Amygdala (tissue), 56 donors: ENCODE measurements at regions not wholly inside any gene's neighbourhood (a gene's known extent, or its start where the extent isn't known, plus 50 kb on each side); places are given as distances from the start of the nearest gene placed in this dataset.

Experiments used
- DNase-seq, 56 donors: peaks; one replicate each; lab custom pipeline; 2025; lab: John Stamatoyannopoulos, UW

DNA sequence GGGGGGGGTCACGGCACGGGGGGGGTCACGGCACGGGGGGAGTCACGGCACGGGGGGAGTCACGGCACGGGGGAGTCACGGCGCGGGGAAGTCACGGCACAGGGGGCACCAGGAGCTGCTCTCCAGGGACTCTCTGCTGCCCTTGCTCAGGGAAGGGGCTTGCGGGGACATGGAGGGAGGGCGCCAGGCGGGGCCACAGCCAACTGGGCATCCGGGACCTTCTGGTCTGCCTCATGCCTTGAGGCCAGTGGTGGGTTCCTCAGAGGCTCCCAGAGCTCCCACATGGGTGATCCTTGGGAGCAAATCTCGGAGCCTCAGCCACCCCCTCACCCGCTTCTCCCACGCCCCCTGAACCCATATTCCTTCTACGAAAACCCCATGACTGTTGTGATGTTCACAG, 55.8 kb upstream of the TMEM18 start:
- DNase-seq, result no peak

GRCh38 chr2:731711-732110, 54.5 kb upstream of the TMEM18 start:
- DNase-seq, result no peak

- no peak for DNase-seq
Measured at GRCh38 chr2:729376-729861, 52.2 kb upstream of the TMEM18 start.

- DNase-seq, result no peak
Measured at GRCh38 chr2:728165-728564, 51.0 kb upstream of the TMEM18 start.

DNA sequence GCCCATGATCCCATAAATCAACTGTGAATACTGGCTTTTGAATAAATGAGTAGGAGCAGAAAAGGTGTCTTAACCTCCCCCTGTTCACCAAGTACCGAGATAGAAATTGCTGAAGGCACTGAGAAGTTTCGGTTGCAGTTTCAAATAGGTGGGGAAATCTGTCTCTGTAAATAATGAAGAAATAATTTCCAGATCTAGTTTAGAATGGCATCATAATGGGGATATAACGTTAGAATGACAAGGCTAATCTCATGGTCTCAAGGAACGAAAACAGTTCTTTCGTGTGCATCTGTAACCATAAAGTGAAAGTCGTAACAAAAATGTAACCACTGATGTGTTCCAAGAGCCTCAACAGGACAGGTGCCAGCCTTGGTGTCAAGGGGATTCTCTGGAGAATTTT, 49.9 kb upstream of the TMEM18 start:
- no peak for DNase-seq
